PC-3 (cell line): ENCODE measurements at regions not wholly inside any gene's neighbourhood (a gene's known extent, or its start where the extent isn't known, plus 50 kb on each side); places are given as distances from the start of the nearest gene placed in this dataset.
"Not testable (repeated sequence)": the region's sequence is repeated elsewhere in the genome, so short reads cannot be mapped to it uniquely, and the experiment has no call there.

Source experiments
- ATAC-seq: fragments of 200-7000 bp; cut with Tn5 transposase; 2 replicates; pipeline ENCODE4 v1.9.1; 2020; ENCODE audit warnings: mild to moderate bottlenecking, moderate library complexity
- BruUV-seq: library from RNA; stranded (reverse); fragments of 400-500 nt; replicated peaks from 2 replicates; lab custom pipeline; 2021; lab: Mats Ljungman, UMichigan
- CTCF ChIA-PET: fragments of 300-600 bp; sonication (Branson Sonifier 250); formaldehyde crosslinking; loops from one replicate; lab custom pipeline; 2022; ENCODE audit warnings: antibody characterized with exemption; lab: Charles Lee
- POLR2A ChIA-PET: fragments of 300-600 bp; sonication (Branson Sonifier 250); formaldehyde crosslinking; loops from one replicate; lab custom pipeline; 2022; ENCODE audit warnings: antibody characterized with exemption; ENCODE audit not compliant: unreplicated experiment; lab: Charles Lee
- DNase-seq: peaks from one replicate; pipeline ENCODE4 v3.0.0-alpha.2; 2015
- H2AFZ ChIP-seq: fragments of 300-600 bp; sonication (generic); 2 replicates; pipeline ENCODE4 v1.6.0; 2016; ENCODE audit warnings: antibody characterized with exemption, low read length
- H3F3A ChIP-seq: fragments of 300-600 bp; sonication (generic); one replicate; pipeline ENCODE4 v1.6.0; 2017; ENCODE audit warnings: antibody characterized with exemption, low read length, control low read depth, mild to moderate bottlenecking; ENCODE audit not compliant: unreplicated experiment
- H3K27ac ChIP-seq: fragments of 300-600 bp; sonication (generic); 2 replicates; pipeline ENCODE4 v1.5.1; 2016; ENCODE audit warnings: mild to moderate bottlenecking, low read length
- H3K27me3 ChIP-seq: fragments of 300-600 bp; sonication (generic); 2 replicates; pipeline ENCODE4 v1.6.1; 2016; ENCODE audit warnings: low read length, mixed read lengths
- H3K36me3 ChIP-seq: fragments of 300-600 bp; sonication (generic); 2 replicates; pipeline ENCODE4 v1.6.1; 2016; ENCODE audit warnings: low read depth, mixed run types, low read length, mixed read lengths
- H3K4me1 ChIP-seq: fragments of 300-600 bp; sonication (generic); 2 replicates; pipeline ENCODE4 v1.5.1; 2016; ENCODE audit warnings: low read length; ENCODE audit not compliant: insufficient read depth
- H3K4me2 ChIP-seq: fragments of 300-600 bp; sonication (generic); 2 replicates; pipeline ENCODE4 v1.6.0; 2016; ENCODE audit warnings: low read length
- H3K4me3 ChIP-seq: fragments of 300-600 bp; sonication (generic); 2 replicates; pipeline ENCODE4 v1.5.1; 2016; ENCODE audit warnings: mild to moderate bottlenecking, low read length, mixed read lengths
- H3K79me2 ChIP-seq: fragments of 300-600 bp; sonication (generic); 2 replicates; pipeline ENCODE4 v1.6.1; 2017; ENCODE audit warnings: low read length, mixed read lengths
- H3K9ac ChIP-seq: fragments of 300-600 bp; sonication (generic); 2 replicates; pipeline ENCODE4 v1.6.0; 2016; ENCODE audit warnings: mild to moderate bottlenecking, low read length
- H3K9me2 ChIP-seq: fragments of 300-600 bp; sonication (generic); replicated peaks from 2 replicates; pipeline ENCODE4 v1.6.1; 2016; ENCODE audit warnings: mixed run types, low read length, mixed read lengths
- H3K9me3 ChIP-seq: fragments of 300-600 bp; sonication (generic); 2 replicates; pipeline ENCODE4 v1.6.1; 2016; ENCODE audit warnings: low read length, mixed read lengths
- H4K20me1 ChIP-seq: fragments of 300-600 bp; sonication (generic); 2 replicates; pipeline ENCODE4 v1.6.1; 2016; ENCODE audit warnings: low read length, mixed read lengths
- CTCF ChIP-seq: fragments of 300-600 bp; sonication (generic); conservative IDR thresholded peaks from 2 replicates; pipeline ENCODE4 v1.5.1; 2017; ENCODE audit warnings: antibody characterized with exemption, low read depth, mild to moderate bottlenecking, low read length
- EZH2 ChIP-seq: fragments of 300-600 bp; sonication (generic); IDR thresholded peaks from one replicate; pipeline ENCODE4 v1.6.1; 2017; ENCODE audit warnings: antibody characterized with exemption, mild to moderate bottlenecking, low read length; ENCODE audit not compliant: unreplicated experiment
- EZH2phosphoT487 ChIP-seq: fragments of 300-600 bp; sonication (generic); IDR thresholded peaks from 2 replicates; pipeline ENCODE4 v1.6.1; 2018; ENCODE audit warnings: mild to moderate bottlenecking, antibody characterized with exemption, low read length, borderline replicate concordance
- intact Hi-C: fragments of 100-400 bp; cut with micrococcal nuclease; formaldehyde crosslinking; loops from 2 replicates; pipeline ENCODE4 v1.9.0; 2023

GRCh38 chr3:140883428-140884040 is 58.1 kb upstream of the SLC25A36 start:
- Histone ChIP-seq H3K4me2 (no peak overlapping the region), H3K27ac (no peak overlapping the region), H3K36me3 (no peaks in the 10 kb centered on the region), H2AFZ (no peak overlapping the region), H3K79me2 (no peaks in the 10 kb centered on the region), H3K27me3 (no peaks in the 10 kb centered on the region), H3F3A (no peaks in the 10 kb centered on the region), H3K9ac (no peak overlapping the region), H3K4me3 (no peak overlapping the region), H3K9me3 (no peaks in the 10 kb centered on the region), H3K9me2 (no peaks in the 10 kb centered on the region), H4K20me1 (no peaks in the 10 kb centered on the region), H3K4me1 (no peaks in the 10 kb centered on the region)
- TF ChIP-seq EZH2 (no peak), CTCF (no peak), EZH2phosphoT487 (no peak)
- DNase-seq = peak; percentile 30
- ChIA-PET POLR2A (no interaction called here), CTCF (no interaction called here)
- no peak for ATAC-seq
- intact Hi-C loops = no loop called here
- no TSS peak for BruUV-seq

GRCh38 chr3:140885697-140886096 is 55.9 kb upstream of the SLC25A36 start:
- H2AFZ ChIP-seq, H3F3A ChIP-seq, H3K36me3 ChIP-seq, H3K4me1 ChIP-seq, H3K9me2 ChIP-seq, ATAC-seq, H3K27me3 ChIP-seq, DNase-seq, H3K79me2 ChIP-seq, H3K9ac ChIP-seq, BruUV-seq, intact Hi-C loops, H3K9me3 ChIP-seq, POLR2A ChIA-PET, H3K4me3 ChIP-seq, CTCF ChIA-PET, H3K4me2 ChIP-seq, H4K20me1 ChIP-seq, H3K27ac ChIP-seq: not testable (repeated sequence)
